ENCODE measurements at regions not wholly inside any gene's neighbourhood (a gene's known extent, or its start where the extent isn't known, plus 50 kb on each side); places are given as distances from the start of the nearest gene placed in this dataset.
"Not testable (repeated sequence)": the region's sequence is repeated elsewhere in the genome, so short reads cannot be mapped to it uniquely, and the experiment has no call there.

DNA sequence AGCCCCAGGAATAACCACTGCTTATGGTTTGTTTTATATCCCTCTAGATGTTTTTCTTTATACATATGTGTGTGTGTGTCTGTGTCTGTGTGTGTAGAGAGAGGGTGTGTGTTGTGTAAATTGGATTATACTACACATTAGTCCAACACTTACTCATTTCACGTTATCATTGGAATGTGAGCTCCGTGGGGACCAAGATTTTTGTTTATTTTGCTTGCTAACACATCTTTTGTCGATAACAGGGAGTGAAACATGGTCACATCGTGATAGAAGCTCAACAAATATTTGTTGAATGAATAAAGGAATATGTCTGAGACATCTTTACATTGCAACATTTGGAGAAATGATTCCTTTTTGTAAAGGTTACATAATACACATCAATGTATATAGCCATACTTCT, 88.8 kb downstream of the CDRT15L2 start:
- 0 to 100% (median 18%) methylated on average over 1 to 2 of the region's 4 CpGs; no CpG with 5 or more reads in 6 of the 10 experiments for WGBS, 10 experiments
- H3K27ac ChIP-seq; H3K4me3 ChIP-seq; ATAC-seq (replicated peaks in 6 of 8); H3K4me1 ChIP-seq (replicated peaks in 1 of 2); in situ Hi-C loops (cut with MboI; ENCODE audit: low pct_unique_long_range_greater_than_20kb in 2 of 9, low sequenced_read_pairs in 9 of 9, unreplicated experiment in 9 of 9): not testable (repeated sequence)

DNA sequence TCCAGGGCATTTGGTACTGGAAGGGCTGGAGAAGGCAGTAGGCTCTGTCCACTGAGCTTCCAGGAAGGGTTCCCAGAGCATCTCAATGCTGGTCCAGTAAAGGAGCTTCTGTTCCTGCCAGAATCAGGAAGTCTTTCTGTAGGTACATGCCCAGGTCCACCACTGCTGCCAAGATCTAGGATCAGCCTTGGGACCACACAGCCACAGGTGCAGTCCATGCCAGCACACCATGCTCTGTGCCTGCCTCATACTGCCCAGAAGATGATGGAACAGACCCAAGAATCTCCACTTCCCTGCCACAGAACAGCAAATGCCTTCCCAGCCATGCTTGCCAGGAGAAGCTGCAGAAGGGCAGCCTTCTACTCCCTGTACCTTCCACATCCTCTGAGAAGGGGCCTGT, 89.3 kb downstream of the CDRT15L2 start:
- in situ Hi-C loops (cut with MboI; ENCODE audit: low pct_unique_long_range_greater_than_20kb in 2 of 9, low sequenced_read_pairs in 9 of 9, unreplicated experiment in 9 of 9); H3K4me1 ChIP-seq (replicated peaks in 1 of 2); H3K27ac ChIP-seq; ATAC-seq (replicated peaks in 6 of 8); H3K4me3 ChIP-seq: not testable (repeated sequence)

DNA sequence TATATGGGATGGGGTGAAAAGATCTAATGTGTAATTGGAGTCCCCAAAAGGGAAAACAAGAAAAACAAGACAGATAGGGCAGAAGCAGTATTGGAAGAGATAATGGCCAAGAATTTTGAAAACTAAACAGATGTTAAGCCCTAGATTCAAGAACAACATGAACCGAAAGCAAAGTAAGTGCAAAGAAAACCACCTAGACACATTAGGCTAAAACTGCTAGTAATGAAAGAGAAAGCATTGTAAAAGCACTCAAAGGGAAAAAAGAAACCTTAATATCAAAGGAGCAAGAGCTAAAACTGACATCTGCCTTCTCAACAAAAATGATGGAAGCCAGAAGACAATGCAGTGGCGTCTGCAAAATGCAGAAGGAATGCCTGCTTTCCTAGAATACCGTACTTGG, 91.0 kb downstream of the CDRT15L2 start:
- in situ Hi-C loops (cut with MboI; ENCODE audit: low pct_unique_long_range_greater_than_20kb in 2 of 9, low sequenced_read_pairs in 9 of 9, unreplicated experiment in 9 of 9), result not testable (repeated sequence)
- no CpG with 5 or more reads among the region's 3 CpGs for WGBS, 10 experiments

DNA sequence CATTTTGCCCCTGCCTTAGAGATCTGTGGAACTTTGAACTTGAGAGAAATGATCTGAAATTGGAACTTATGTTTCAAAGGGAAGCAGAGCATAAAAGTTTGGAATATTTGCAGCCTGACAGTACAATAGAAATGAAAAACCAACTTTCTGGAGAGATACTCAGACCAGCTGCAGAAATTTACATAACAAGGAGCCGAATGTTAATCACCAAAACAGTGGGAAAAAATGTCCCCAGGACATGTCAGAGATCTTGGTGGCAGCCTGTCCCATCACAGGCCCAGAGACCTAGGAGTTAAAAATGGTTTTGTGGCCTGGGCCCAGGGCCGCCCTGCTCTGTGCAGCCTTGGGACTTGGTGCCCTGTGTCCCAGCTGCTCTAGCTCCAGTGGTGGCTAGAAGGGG, 94.8 kb downstream of the CDRT15L2 start:
- in situ Hi-C loops (cut with MboI; ENCODE audit: low pct_unique_long_range_greater_than_20kb in 2 of 9, low sequenced_read_pairs in 9 of 9, unreplicated experiment in 9 of 9); H3K27ac ChIP-seq; H3K4me1 ChIP-seq (replicated peaks in 1 of 2); H3K4me3 ChIP-seq: not testable (repeated sequence)
- 100% methylated on average over 1 of the region's 2 CpGs; no CpG with 5 or more reads in 9 of the 10 experiments for WGBS, 10 experiments
- peak in 2 of 8 experiments; percentile 51 to 66 for ATAC-seq (replicated peaks in 6 of 8)

More for the DNA sequence above, 91.0 kb downstream of the CDRT15L2 start:
- not testable (repeated sequence) for H3K4me3 ChIP-seq; H3K4me1 ChIP-seq (replicated peaks in 1 of 2); H3K27ac ChIP-seq; ATAC-seq (replicated peaks in 6 of 8)

DNA sequence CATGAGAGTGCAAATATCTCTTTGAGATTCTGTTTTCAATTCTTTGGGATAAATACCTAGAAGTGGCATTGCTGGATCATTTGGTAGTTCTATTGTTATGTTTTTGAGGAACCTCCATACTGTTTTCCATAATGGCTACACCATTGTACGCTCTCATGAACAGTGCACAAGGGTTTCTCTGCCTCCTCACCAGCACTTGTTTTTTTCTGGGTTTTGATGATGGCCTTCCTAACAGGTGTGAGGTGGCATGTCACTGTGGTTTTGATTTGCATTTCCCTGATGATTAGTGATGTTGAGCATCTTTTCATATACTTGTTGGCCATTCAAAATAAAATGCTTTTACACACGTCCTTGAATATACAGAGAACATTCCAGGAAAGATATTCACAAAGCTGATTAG, 96.2 kb downstream of the CDRT15L2 start:
- ATAC-seq (replicated peaks in 6 of 8); H3K27ac ChIP-seq; in situ Hi-C loops (cut with MboI; ENCODE audit: low pct_unique_long_range_greater_than_20kb in 2 of 9, low sequenced_read_pairs in 9 of 9, unreplicated experiment in 9 of 9); H3K4me3 ChIP-seq; H3K4me1 ChIP-seq (replicated peaks in 1 of 2): not testable (repeated sequence)
- no CpG with 5 or more reads among the region's 2 CpGs for WGBS, 10 experiments

DNA sequence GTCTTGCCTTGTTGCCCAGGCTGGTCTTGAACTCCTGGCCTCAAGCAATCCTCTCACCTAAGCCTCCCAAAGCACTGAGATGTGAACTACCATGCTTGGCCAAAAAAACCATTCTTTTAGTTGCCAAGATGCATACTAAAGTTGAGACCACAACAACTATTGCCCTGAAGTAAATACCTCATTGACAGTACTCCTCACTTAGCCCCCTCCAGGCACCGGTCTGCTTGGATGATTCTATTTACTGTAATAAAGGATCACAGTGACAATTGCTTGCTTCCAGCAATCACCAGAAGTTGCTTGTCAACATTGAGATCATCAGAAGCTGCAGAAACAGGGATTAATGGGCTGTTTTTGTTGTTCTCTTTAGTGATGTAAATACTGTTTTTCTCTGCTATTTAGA, 97.1 kb downstream of the CDRT15L2 start:
- H3K4me1 ChIP-seq (replicated peaks in 1 of 2); H3K27ac ChIP-seq; H3K4me3 ChIP-seq; in situ Hi-C loops (cut with MboI; ENCODE audit: low pct_unique_long_range_greater_than_20kb in 2 of 9, low sequenced_read_pairs in 9 of 9, unreplicated experiment in 9 of 9): not testable (repeated sequence)
- ATAC-seq (replicated peaks in 6 of 8), result peak in 1 of 8 experiments; percentile 42
- 0 to 80% methylated on average over 1 of the region's 1 CpG; no CpG with 5 or more reads in 8 of the 10 experiments for WGBS, 10 experiments

DNA sequence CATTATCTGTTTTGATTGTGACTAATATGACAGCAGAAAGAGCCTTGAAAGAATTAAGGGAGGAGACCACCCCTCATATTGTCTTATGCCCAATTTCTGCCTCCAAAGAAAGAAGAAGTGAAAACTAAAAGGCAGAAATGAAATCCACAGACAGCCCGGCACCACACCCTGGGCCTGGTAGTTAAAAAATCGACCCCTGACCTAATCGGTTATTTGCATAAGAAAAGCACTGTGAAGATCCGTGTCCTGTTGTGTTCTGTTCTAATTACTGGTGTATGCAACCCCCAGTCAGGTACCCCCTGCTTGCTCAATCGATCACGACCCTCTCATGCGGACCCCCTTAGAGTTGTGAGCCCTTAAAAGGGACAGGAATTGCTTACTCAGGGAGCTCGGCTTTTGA, 97.9 kb downstream of the CDRT15L2 start:
- 60 to 100% (median 67%) methylated on average over 1 to 3 of the region's 8 CpGs; no CpG with 5 or more reads in 7 of the 10 experiments for WGBS, 10 experiments
- H3K4me1 ChIP-seq (replicated peaks in 1 of 2); H3K4me3 ChIP-seq; H3K27ac ChIP-seq; ATAC-seq (replicated peaks in 6 of 8); in situ Hi-C loops (cut with MboI; ENCODE audit: low pct_unique_long_range_greater_than_20kb in 2 of 9, low sequenced_read_pairs in 9 of 9, unreplicated experiment in 9 of 9): not testable (repeated sequence)

DNA sequence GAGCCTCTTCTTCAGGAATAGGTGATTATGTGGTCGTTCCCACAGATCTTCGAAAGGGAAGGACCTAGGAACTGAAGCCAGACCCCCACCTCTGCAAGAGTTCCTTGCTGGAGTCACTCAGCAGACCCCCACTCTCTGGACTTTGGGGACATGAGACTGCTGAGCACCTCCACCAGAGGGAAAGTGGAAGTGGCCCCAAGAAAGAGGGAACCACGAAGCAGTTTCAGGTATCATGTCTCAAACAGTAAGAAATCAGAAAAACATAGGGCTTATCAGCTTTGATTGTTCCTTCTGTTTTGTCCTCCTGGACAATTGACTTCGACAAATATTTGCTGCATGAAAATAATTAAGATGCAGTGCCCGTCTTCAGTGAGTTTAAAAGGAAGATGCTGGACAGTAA, 98.9 kb downstream of the CDRT15L2 start:
- ATAC-seq (replicated peaks in 6 of 8); in situ Hi-C loops (cut with MboI; ENCODE audit: low pct_unique_long_range_greater_than_20kb in 2 of 9, low sequenced_read_pairs in 9 of 9, unreplicated experiment in 9 of 9): not testable (repeated sequence)

DNA sequence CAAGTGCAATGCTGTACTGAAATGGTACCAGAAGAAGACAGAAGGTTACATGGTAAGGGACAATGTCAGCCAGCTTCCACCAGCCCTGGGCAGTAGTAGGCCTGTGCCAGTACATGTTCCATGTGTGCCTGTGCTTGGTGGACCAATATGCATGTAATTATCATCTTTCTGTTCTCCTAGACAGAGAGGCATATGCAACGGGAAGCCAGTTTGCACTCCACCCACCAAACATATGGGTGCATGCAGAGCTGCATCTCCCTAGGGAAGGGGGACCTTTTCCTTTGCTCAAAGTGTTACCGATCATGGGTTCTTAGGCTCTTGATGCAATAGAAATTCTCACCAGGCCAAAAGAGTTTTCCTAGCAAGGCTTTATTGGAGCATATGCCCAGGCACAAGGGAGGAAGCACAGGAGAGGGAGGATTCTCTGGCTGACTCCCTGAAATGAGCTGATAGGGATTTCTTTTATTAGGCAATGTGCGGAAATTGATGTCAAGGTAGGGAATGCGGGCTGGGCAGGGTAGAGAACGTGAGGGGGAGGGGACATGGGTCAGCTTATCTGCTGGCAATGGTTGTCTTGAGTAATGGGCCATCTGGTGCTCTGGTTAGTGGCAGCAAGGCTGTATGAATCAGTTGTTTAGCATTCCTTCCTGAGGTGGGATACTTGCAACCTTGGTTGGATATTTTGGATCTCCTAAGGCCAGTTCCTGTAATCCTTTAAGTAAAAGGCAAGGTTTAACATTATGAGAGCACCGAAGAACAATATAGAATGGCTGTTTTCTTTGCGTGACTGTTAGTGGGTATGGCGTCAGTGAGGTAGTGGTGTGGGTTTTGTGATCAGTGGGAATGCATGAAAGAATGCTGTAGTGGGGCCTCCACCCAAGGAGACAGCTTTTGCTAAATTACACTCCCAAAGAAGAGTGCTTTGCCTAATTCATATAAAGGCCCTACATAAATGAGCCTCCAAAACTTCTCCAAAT, 102.5 kb downstream of the CDRT15L2 start:
- ATAC-seq (replicated peaks in 6 of 8), result peak in 3 of 8 experiments; percentile 71 to 83 (median 75)
- no CpG with 5 or more reads among the region's 8 CpGs for WGBS, 10 experiments
- H3K4me1 ChIP-seq (replicated peaks in 1 of 2); H3K27ac ChIP-seq; H3K4me3 ChIP-seq; in situ Hi-C loops (cut with MboI; ENCODE audit: low pct_unique_long_range_greater_than_20kb in 2 of 9, low sequenced_read_pairs in 9 of 9, unreplicated experiment in 9 of 9): not testable (repeated sequence)

More for the DNA sequence above, 98.9 kb downstream of the CDRT15L2 start:
- H3K4me1 ChIP-seq (replicated peaks in 1 of 2); H3K4me3 ChIP-seq; H3K27ac ChIP-seq: not testable (repeated sequence)
- 0 to 79% (median 40%) methylated on average over 1 to 2 of the region's 5 CpGs; no CpG with 5 or more reads in 7 of the 10 experiments for WGBS, 10 experiments

DNA sequence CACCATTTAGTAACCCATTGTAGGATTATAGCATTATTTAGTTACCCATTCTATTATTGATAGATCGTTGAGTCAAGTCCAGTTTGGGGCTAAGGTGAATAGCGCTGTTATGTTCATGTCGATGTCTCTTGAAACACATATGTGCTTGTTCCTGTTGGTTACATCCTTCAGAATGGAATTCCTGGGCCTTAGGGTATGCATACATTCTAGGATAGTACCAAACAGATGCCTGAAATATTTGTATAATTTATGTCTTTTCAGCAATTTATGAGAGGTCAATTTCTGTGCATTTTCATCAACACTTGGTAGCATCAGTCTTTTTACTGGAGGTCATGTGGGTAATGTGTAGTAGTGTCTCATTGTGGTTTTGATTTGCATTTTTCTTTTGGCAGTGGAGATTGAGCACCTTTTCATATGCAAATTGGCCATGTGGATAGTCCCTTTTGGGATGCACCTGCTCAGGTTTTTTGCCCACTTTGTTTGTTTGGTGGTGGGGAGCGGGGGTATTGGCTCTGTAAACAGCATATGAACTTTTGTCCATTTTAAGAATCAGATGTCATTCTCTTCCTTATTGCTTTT, 104.2 kb downstream of the CDRT15L2 start:
- ATAC-seq (replicated peaks in 6 of 8), result peak in 3 of 8 experiments; percentile 36 to 85 (median 61)
- in situ Hi-C loops (cut with MboI; ENCODE audit: low pct_unique_long_range_greater_than_20kb in 2 of 9, low sequenced_read_pairs in 9 of 9, unreplicated experiment in 9 of 9); H3K4me1 ChIP-seq (replicated peaks in 1 of 2); H3K4me3 ChIP-seq; H3K27ac ChIP-seq: not testable (repeated sequence)
- WGBS, 10 experiments, result no CpG with 5 or more reads among the region's 4 CpGs

DNA sequence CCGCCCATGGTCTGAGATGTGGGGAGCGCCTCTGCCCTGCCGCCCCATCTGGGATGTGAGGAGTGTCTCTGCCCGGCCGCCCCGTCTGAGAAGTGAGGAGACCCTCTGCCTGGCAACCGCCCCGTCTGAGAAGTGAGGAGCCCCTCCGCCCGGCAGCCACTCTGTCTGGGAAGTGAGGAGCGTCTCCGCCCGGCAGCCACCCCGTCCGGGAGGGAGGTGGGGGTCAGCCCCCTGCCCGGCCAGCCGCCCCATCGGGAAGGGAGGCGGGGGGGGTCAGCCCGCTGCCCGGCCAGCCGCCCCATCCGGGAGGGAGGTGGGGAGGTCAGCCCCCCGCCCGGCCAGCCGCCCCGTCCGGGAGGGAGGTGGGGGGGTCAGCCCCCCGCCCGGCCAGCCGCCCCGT, 105.5 kb downstream of the CDRT15L2 start:
- H3K4me1 ChIP-seq (replicated peaks in 1 of 2); H3K27ac ChIP-seq; ATAC-seq (replicated peaks in 6 of 8); H3K4me3 ChIP-seq; in situ Hi-C loops (cut with MboI; ENCODE audit: low pct_unique_long_range_greater_than_20kb in 2 of 9, low sequenced_read_pairs in 9 of 9, unreplicated experiment in 9 of 9): not testable (repeated sequence)
- WGBS, 10 experiments, result no CpG with 5 or more reads among the region's 32 CpGs

DNA sequence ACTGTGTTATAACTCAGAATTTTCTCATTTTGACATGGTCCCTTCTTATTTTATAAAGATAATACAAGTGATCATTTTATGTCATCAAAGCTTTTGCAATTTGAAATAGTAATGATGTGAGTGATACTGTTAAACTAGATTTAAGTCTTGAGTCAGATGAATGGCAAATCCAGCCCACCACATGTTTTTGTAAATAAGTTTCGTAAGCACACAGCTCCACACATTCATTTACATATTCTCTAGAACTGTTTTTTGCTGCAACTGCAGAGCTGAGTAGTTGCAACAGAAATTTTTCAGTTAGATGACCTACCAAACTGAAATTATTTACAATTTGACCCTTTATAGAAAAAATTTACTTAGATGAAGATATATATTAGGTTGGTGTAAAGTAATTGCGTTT, 108.1 kb downstream of the CDRT15L2 start:
- H3K4me3 ChIP-seq; in situ Hi-C loops (cut with MboI; ENCODE audit: low pct_unique_long_range_greater_than_20kb in 2 of 9, low sequenced_read_pairs in 9 of 9, unreplicated experiment in 9 of 9); H3K4me1 ChIP-seq (replicated peaks in 1 of 2); H3K27ac ChIP-seq: not testable (repeated sequence)
- WGBS, 10 experiments, result no CpG with 5 or more reads among the region's 2 CpGs
- peak in 3 of 8 experiments; percentile 43 to 74 (median 65) for ATAC-seq (replicated peaks in 6 of 8)

DNA sequence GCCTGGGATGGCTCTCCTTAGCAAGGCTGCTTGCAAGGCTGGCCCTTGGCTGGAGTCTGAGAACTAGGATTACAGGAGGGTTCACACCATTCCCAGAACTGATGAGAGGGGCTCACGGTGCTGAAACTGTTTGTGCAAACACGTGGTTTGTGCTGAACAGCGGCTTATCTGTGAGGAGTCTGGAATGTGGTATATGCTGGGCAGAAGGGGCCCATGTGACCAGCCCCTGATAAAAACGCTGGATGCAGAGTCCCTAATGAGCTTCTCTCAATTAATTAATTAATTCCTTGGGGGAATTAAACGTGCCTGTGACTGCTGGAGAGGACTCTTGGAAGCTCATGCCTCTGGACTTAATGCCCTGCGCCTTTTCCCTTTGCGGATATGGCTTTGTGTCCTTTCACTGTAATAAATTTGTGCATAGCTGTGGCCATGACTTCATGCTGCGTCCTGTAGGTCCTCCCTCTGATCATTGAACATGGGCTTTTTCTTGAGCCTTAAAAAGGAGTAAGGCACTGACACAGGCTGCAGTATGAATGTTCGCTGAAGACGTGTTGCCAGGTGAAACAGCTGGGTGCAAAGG, 109.7 kb downstream of the CDRT15L2 start:
- not testable (repeated sequence) for H3K4me1 ChIP-seq (replicated peaks in 1 of 2); H3K27ac ChIP-seq
- 25 to 100% (median 100%) methylated on average over 1 to 3 of the region's 10 CpGs; no CpG with 5 or more reads in 4 of the 10 experiments for WGBS, 10 experiments

More for the DNA sequence above, 109.7 kb downstream of the CDRT15L2 start:
- in situ Hi-C loops (cut with MboI; ENCODE audit: low pct_unique_long_range_greater_than_20kb in 2 of 9, low sequenced_read_pairs in 9 of 9, unreplicated experiment in 9 of 9); H3K4me3 ChIP-seq: not testable (repeated sequence)
- peak in 6 of 8 experiments; percentile 24 to 69 (median 52) for ATAC-seq (replicated peaks in 6 of 8)

Measured in motor neuron (in vitro differentiated cells).